Psoas muscle (tissue), 7 donors: ENCODE measurements at regions not wholly inside any gene's neighbourhood (a gene's known extent, or its start where the extent isn't known, plus 50 kb on each side); places are given as distances from the start of the nearest gene placed in this dataset.

Experiments used
- ATAC-seq, 4 donors: fragments of 200-7000 bp; cut with Tn5 transposase; one replicate each; pipeline ENCODE4 v1.9.1; 2020; ENCODE audit warnings: moderate library complexity in 3 of 4, mild to moderate bottlenecking in 2 of 4
- DNase-seq, 2 donors: peaks; one replicate each; pipeline ENCODE4 v3.0.0-alpha.2; 2020
- H3K27ac ChIP-seq: fragments of 200-600 bp; one replicate; pipeline ENCODE4 v1.8.0; 2022
- H3K27me3 ChIP-seq, 3 donors: fragments of 200-600 bp in 1 of 3; one replicate each; pipeline versions ENCODE4 v1.6.1 to v1.8.0; 2013 to 2022; ENCODE audit warnings: low read length in 2 of 3, mild to moderate bottlenecking in 2 of 3, moderate library complexity in 1 of 3; ENCODE audit not compliant: insufficient read depth in 3 of 3
- H3K36me3 ChIP-seq, 2 donors: fragments of 200-600 bp in 1 of 2; one replicate each; pipeline versions ENCODE4 v1.6.1 to v1.8.0; 2013 to 2022; ENCODE audit warnings: low read depth in 1 of 2, mild to moderate bottlenecking in 1 of 2, moderate library complexity in 1 of 2; ENCODE audit not compliant: insufficient read depth in 1 of 2
- H3K4me1 ChIP-seq: fragments of 200-600 bp; one replicate; pipeline ENCODE4 v1.8.0; 2022
- H3K4me3 ChIP-seq: fragments of 200-600 bp; one replicate; pipeline ENCODE4 v1.8.0; 2022; ENCODE audit warnings: mild to moderate bottlenecking
- H3K9me3 ChIP-seq: fragments of 200-600 bp; one replicate; pipeline ENCODE4 v1.8.0; 2022
- CTCF ChIP-seq: fragments of 200-600 bp; IDR thresholded peaks from one replicate; pipeline ENCODE4 v1.8.0; 2022; ENCODE audit warnings: antibody characterized with exemption
- WGBS, 3 donors: extraction: QIAGEN DNeasy Blood & Tissue Kit; methylation state at CpG; one replicate each; pipeline versions ENCODE4 v1.1.6 to v1.1.7; 2013; 5-methylcytosine and 5-hydroxymethylcytosine counted together
- intact Hi-C, 2 donors: fragments of 100-400 bp; cut with DNase I; formaldehyde crosslinking; loops; one replicate each; pipeline versions ENCODE4 v1.11.0 to v1.14.2; 2022
- donor health status: healthy with polysubstance abuse.
- donor health status: DM: no; HTN: no; CAD: no; lungs with moderate emphysema.
- donor health status: Bipolar disorder and iron deficiency.
- donor health status: healthy.
- donor health status: DM: yes; HTN: yes; CAD: no.
- donor health status: DM: no; HTN: no; CAD: no.
- donor health status: DM: yes; HTN: yes; CAD: no.

DNA sequence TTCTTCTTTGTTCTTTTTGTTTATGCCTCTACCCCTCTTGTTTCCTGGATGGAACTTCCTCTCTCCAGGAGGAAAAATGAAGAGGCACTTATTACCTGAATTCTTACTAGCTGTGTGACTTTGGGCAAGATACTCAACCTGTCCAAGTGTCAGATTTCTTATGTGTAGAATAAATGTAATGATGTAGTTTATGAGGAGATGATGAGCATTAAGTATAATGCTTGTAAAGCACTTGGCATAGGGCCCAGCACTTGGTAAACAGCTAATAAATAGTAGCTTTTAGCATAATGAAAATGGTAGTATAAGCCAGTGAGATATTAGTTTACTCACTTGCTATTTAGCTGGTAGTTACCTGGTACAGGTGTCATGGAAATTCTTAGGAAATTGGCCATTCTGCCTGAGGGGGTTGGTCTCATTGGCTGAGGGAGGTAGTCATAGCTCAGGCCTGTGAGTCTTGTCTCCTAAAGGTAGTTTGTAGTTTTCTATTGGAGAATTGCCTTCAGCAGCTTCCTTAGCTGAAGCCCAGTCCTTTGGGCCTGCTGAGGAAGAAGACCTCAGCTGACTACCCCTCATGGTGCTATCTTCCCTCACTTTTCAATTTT is 133.4 kb upstream of the NABP1 start:
- TF ChIP-seq CTCF, result no peak
- DNase-seq (no peak), ATAC-seq (no peak)
- no peak overlapping the region for H3K27ac ChIP-seq
- no peaks in the 10 kb centered on the region for H3K9me3 ChIP-seq
- intact Hi-C loops, result loop anchor here in 1 of 2 donors (10.0 kb wide), 1 partner anchor 1400 kb away; no protein-coding TSS in a partner anchor
- no peak overlapping the region for H3K4me3 ChIP-seq
- H3K4me1 ChIP-seq, result no peaks in the 10 kb centered on the region
- no peaks in the 10 kb centered on the region for H3K36me3 ChIP-seq
- no peaks in the 10 kb centered on the region for H3K27me3 ChIP-seq

DNA sequence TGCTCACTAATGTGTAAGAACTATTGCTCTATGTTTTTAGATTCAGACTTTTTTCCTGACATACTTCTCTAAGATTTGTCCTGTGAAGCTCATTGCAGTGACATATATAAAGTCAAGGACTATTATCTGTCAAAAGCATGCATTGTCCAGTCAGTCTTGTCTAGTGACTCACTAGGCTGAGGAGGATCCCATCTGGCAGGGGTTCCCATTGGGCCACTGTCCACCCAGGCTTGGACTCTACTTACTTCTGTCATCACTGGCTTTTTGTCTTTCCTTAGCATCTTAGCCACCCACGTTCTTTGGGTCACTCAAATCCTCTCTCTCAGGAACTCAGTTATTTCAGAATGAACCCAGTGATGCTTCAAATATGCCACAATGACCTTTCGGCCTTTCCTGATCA is 132.6 kb upstream of the NABP1 start:
- DNase-seq, result no peak
- ATAC-seq, result no peak
- intact Hi-C loops, result loop anchor here in 1 of 2 donors (10.0 kb wide), 1 partner anchor 1401 kb away; no protein-coding TSS in a partner anchor
- Histone ChIP-seq H3K27me3 (no peaks in the 10 kb centered on the region), H3K9me3 (no peaks in the 10 kb centered on the region), H3K4me3 (no peak overlapping the region), H3K36me3 (no peaks in the 10 kb centered on the region), H3K4me1 (no peaks in the 10 kb centered on the region), H3K27ac (no peak overlapping the region)
- no peak for TF ChIP-seq CTCF
- WGBS, 3 donors, result 88 to 97% (median 91%) methylated on average over 2 of the region's 2 CpGs

DNA sequence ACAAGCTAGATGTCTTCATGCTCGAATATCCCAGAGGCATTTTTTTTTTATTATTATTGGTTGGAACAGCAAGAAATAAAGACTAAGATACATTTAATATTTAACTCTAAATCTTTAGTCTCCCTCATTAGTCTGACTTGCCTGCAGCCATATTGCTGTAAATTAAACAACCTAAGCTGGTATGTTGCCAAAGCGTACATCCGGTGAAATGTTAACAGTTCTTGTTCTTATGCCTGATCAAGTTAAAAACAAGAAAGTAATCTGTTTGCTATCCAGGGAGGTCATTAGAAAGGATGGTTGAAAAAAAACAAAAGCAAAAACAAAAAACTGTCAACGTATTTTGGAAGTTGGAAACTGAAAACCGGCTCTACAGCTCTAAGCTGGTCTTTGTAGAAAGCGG is 125.9 kb upstream of the NABP1 start:
- Histone ChIP-seq H3K27ac (no peak overlapping the region), H3K4me1 (no peaks in the 10 kb centered on the region), H3K9me3 (no peaks in the 10 kb centered on the region), H3K36me3 (no peaks in the 10 kb centered on the region), H3K27me3 (no peaks in the 10 kb centered on the region), H3K4me3 (no peak overlapping the region)
- DNase-seq, result no peak
- 54 to 61% (median 60%) methylated on average over 6 of the region's 6 CpGs for WGBS, 3 donors
- ATAC-seq, result no peak
- TF ChIP-seq CTCF, result no peak
- intact Hi-C loops, result no loop called here

- TF ChIP-seq CTCF, result no peak
- H3K27ac ChIP-seq, result no peak overlapping the region
- no peaks in the 10 kb centered on the region for H3K4me1 ChIP-seq
- no peaks in the 10 kb centered on the region for H3K27me3 ChIP-seq
- WGBS, 3 donors, result 82 to 96% (median 90%) methylated on average over 3 of the region's 3 CpGs
- H3K4me3 ChIP-seq, result no peak overlapping the region
- no peaks in the 10 kb centered on the region for H3K36me3 ChIP-seq
- intact Hi-C loops, result loop anchor here in 1 of 2 donors (2.0 kb wide), 1 partner anchor 609 kb away; no protein-coding TSS in a partner anchor
- DNase-seq, result no peak
- no peak for ATAC-seq
- no peaks in the 10 kb centered on the region for H3K9me3 ChIP-seq
Observed at GRCh38 chr2:191554240-191554639, 123.7 kb upstream of the NABP1 start.
